GM18507 (cell line): ENCODE measurements at regions not wholly inside any gene's neighbourhood (a gene's known extent, or its start where the extent isn't known, plus 50 kb on each side); places are given as distances from the start of the nearest gene placed in this dataset.

ENCODE experiments used
- DNase-seq: peaks from one replicate; pipeline ENCODE4 v3.0.0; 2011; ENCODE audit warnings: low read depth; ENCODE audit not compliant: insufficient read length; ENCODE audit errors: extremely low spot score
- FAIRE-seq: peaks from 2 replicates; lab custom pipeline; 2011; peaks lifted over from hg19 to GRCh38; lab: Jason Lieb, UNC

DNA sequence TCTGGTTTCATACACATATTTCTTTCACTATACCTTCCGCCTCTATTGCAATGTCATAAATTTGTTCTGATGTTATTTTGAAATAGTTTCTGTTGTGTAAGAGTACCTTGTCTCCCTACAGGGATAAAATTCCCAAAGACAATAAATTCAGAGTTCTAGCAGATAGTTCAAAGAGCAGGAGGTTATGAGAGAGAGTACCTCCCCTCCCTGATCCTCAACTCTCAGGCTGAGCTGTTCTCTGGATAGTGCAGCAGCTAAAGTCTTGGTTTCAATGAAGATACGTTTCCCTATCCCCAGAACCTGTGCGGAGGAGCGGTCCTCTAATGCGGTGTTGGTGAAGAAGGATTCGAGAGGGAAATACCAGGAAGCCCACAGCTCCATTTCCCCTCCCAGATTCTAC is 190.2 kb upstream of the CPHXL start:
- FAIRE-seq (no peak), DNase-seq (no peak)

DNA sequence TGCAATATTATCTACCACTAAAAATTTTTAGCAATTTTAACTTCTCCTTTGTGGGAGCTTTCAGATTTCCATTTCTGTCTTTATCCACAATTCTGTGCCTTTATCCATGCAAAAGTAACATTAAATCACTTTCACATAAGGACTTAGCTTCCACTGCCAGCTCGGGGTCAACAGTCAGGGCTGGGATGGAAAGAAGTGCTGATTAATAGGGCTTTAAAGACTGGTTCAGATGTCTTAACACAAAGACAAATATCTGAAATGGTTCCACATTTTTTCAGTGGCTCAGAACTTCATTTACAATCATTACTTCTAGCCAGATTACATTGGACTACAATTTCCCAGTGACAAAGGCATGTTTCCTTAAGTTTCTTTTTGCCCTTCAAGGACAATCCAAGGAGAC is 191.8 kb upstream of the CPHXL start:
- DNase-seq (no peak), FAIRE-seq (no peak)

DNA sequence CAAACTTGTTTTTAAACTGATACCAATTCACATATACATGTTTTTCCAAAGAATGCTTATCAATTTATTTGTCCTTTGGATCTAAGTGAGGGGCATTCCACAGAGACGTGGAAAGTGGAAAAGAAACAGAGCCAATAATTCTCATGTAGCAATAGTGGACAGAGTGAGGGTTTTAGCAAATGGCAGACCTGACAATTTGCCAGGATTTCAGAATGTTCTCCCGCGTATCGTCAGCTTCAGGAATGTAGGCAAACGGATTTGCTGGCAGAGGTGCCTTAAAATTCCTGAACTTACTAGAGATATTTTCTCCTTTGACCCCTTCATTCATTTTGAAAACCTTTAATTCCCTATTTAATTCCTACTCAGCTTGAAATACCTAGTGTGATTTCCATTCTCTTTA is 193.4 kb upstream of the CPHXL start:
- no peak for FAIRE-seq
- no peak for DNase-seq

DNA sequence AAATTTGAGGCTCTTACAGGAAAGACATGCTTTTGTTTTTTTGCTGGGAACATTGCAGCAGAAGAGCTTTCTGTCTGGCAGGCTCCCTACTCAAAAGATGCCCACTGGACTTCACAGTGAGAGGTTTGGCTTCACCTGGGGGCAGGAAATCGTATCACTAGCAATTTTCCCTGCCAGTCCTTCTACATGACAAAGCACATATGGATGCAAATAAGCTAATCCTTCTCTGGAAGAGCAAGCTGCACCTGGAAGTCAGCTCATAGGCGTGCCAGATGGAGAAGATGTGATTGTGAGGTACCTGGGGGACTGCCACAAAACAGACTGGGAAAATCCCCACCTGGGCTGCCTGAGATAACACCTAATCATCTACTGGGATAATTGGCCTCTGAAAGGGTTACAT is 195.0 kb upstream of the CPHXL start:
- DNase-seq, result no peak
- no peak for FAIRE-seq

DNA sequence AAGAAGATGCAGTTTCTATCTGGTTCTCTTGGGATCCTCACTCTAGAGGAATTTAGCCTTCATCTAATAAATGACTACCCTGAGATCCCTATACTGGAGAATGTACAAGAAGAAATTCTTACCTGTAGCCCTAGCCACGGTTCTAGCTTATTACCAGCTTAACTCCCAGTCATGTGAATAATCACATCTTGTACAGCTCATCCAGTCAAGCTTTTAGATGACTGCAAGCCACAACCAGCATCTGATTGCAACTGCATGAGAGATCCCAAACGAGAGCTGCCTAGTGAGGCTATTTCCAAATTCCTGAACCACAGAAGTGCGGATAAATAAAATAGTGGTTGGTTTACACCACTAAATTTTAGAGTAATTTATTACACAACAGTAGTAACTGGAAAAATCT is 196.0 kb upstream of the CPHXL start:
- FAIRE-seq (no peak), DNase-seq (no peak)

DNA sequence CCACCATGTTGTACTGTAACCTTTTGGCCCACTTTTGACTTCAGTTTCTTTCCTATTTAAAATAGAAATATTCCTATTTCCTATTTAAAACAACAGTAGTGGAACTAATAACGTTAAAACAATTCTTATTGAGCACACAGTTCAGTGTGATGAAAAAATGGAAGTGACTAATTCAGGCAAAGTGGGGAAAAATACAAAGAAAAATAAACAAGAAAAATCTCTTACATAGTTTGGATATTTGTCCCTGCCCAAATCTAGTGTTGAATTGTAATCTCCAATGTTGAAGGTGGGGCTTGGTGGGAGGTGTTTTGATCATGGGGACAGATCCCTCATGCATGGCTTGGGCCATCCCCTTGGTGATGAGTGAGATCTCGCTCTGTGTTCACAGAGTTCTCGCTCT is 198.1 kb upstream of the CPHXL start:
- DNase-seq (no peak), FAIRE-seq (no peak)

DNA sequence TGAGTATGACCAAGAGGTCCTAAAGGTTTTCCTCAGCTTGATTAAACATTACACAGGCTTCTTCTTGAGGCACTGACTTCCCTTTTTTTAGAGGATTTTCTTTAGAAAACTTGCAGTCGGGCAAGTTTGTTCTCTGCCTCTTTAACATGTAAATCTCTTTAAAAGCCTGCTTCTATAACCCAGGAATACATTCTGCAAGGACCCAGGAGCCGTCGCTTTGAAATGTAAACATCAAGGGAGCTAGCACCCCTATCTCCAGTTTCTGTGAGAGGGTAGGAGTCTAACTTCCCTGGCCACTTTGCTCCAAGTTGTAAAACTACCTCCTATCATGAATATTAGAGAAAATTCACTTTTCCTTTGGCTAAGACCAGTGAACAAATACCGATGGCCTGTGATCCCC is 201.5 kb upstream of the CPHXL start:
- no peak for FAIRE-seq
- DNase-seq, result no peak

DNA sequence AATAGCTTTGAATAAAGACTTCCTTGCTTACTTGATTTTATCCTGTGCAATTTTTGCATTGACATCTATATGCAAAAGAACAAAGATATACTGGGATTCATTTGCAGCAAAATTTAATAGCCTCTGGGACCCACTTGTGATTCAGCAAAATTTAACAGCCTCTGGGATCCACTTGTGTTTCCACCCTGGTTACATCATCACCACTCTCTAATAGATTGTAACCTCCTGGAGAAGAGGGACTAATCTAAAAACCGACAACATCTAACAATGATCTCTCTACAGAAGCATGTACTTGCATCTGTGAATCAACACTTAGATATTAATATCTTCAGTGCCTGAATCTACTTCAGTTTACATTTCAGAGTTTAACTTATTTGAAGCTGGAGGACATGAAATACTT is 202.0 kb upstream of the CPHXL start:
- no peak for DNase-seq

DNA sequence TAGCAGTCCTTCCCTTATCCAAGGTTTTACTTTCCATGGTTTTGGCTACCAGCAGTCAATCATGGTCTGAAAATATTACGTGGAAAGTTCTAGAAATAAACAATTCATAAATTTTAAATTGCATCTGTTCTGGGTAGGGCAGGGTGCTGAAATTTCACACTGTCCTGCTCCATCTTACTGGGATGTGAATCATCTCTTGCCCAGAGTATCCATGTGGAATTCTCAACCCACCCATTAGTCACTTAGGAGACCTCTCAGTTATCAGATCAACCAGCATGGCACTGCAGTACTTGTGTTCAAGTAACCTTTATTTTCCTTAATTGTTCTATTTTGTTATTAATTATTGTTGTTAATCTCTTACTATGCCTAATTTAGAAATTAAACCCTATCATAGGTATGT is 202.8 kb upstream of the CPHXL start:
- DNase-seq, result no peak
- no peak for FAIRE-seq

More for the DNA sequence above, 202.0 kb upstream of the CPHXL start:
- FAIRE-seq, result no peak

DNA sequence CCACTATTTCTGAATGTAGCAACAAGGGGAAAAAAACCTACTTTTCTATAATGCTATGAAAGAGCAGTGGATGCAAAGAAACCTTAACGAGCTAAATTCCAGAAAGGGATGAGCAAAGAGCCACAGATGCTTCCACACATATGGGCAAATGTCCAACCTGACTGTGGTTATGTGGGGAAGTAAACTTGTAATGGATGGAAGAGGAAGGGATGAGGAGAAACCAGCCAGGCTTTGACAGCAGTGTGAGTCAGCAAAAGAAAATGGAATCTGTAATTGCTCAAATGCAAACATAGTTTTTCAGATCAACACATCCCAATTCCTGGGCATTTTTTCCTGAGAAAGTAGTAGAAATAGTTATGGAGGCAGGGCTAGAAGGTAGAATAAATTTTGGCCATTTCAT is 204.8 kb upstream of the CPHXL start:
- DNase-seq, result no peak
- FAIRE-seq, result no peak

DNA sequence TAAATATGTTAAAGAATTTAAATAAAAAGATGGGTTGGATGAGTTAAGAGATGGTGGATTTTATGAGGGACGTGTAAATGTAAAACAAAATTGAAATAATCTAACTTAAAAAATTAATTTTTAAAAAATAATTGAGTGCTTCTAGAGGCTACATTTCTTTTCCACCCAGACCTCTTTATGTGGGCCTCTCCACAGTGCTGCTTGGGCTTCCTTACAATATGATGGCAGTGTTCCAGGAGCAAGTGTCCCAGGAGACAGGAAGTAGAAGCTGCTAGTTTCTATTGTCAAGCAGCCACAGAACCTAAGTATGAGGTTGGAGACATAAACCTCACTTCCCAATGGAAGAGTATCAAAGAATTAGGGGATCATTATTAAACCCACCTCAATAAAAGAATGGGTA is 205.7 kb upstream of the CPHXL start:
- DNase-seq (no peak), FAIRE-seq (no peak)

DNA sequence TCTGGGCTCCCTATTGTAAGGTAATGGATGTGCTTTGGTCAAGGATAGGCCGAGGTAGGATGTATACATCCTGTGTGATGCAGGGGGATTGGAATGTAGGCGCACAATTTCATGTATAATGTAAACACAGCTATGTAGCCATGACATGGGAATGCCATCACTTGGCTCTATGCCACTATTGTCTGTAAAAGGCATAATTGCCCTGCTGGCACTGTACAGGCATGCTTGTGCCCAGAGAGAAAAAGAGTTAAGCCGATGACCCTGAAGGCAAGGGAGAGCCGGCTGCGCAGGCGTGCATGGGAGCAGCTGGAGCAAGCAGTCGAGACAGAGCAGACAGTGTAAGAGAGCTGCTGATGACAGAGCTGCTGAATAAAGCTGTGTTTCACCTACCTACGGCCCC is 212.5 kb upstream of the CPHXL start:
- FAIRE-seq (no peak), DNase-seq (no peak)

DNA sequence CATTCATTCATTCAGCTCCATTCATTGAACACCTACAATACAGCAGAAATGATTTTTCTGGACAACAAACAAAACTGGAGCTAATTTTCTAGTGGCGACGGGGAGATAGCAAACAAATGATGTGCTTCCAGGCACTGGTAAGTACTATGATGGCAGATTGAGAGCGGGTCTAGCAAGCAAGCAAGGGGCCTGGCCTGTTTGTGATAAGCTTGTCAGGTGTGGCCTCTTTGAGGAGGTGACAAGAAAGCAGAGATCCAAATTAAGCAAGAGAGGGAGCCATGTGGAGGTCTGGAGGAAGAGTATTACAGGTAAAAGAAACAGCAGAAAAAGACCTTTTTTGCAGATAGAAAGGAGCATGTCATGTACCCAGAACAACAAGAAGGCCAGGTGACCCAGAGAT is 216.1 kb upstream of the CPHXL start:
- FAIRE-seq (no peak), DNase-seq (no peak)

DNA sequence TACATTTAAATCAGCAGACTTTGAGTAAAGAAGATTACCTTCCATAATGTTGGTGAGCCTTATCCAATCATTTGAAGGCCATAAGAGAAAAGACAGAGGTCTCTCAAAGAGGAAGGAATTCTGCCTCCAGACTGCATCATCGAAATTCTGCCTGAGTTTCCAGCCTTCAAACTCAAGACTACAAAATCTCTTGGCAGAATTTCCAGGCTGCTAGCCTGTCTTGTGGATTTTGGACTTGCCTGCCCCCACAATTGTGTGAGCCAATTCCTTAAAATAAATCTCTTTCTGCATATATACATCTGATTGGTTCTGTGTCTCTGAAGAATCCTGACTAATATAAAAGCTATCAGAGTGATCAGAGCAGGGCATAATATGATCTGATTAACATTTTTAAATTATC is 216.6 kb upstream of the CPHXL start:
- no peak for FAIRE-seq

DNA sequence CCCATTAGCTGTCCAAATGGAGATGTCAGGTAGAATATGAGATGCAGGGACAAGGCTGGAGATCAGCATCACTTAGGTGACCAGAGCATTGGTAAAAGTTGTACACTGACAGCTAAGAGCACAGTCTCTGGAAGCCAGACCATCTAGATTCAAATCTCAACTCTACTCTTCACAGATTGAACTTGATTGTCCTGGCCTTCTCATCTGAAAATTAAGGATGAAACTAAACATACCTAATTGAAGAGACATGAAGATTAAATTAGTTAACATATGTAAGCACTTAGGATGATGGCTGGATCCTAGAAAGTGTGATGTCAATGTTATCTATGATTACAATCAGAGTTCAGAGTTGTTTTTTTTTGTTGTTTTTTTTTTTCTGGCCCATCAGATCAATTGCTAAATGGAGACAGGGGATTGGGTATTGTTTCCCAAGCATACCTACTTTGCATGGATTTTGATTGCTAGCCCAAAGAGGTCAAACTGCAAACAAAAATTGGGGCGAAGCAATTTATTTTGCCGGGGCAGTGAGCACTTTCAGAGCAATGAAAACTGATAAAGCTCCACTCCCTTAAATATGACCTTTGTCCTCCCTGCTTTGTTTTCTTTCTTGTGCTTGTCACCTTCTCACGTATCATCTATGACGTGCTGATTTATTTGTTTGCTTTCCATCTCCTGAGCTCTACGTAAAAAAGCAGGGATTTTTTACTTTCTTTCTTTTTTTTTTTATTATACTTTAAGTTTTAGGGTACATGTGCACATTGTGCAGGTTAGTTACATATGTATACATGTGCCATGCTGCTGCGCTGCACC is 217.6 kb upstream of the CPHXL start:
- no peak for FAIRE-seq
- DNase-seq, result no peak

More for the DNA sequence above, 216.6 kb upstream of the CPHXL start:
- DNase-seq, result no peak

DNA sequence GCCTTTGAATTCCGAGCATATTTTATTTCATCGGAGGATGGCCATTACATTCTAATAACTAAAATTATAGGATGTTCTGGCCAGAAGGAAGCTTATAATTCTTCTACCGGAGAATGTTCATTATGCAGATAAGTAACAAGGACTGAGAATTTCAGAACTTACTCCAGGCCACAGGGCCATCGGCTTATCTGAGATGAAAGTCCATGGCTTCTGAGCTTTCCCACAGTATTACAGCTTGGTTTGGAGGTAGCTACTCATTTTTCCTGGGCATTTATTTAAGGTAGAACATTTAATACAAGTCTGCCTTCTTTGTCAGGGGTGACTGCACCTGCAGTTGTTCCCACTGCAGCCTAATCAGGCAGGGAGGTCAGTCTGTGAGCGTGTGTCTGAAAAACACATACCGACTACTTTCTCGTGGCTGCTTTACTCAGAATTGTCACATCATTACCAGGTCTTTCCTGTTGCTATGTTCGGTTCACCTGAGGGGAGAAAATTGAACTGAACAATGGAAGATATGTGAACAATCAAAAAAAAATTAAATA is 219.7 kb upstream of the CPHXL start:
- DNase-seq (no peak), FAIRE-seq (no peak)

DNA sequence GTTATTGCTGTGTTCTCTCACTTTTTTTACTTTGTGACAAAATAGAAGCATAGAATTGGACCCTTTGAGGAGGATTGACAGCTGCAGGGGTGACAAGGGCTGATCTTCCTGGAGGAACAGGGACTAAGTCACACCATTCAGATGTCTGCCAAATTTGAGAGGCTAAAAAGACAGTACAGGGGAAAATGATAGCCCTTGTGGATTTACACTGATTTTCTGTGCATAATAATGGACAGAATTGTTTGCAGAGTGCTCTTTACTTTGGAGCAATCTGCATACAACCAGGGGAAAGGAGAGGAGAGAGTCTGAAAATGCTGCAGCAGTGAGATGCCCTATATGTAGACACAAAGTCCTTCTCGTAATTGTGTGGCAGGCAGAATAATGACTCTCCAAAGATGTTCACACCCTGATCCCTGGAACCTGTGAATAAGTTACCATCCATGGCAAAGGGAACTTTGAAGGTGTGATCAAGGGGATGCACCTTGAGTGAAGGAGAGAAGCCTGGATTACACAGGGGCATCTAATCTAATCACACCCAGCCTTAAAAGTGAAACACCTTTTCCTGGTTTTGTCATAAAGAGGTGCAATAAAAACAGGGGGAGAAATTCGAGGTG is 221.4 kb upstream of the CPHXL start:
- no peak for FAIRE-seq
- DNase-seq, result no peak

DNA sequence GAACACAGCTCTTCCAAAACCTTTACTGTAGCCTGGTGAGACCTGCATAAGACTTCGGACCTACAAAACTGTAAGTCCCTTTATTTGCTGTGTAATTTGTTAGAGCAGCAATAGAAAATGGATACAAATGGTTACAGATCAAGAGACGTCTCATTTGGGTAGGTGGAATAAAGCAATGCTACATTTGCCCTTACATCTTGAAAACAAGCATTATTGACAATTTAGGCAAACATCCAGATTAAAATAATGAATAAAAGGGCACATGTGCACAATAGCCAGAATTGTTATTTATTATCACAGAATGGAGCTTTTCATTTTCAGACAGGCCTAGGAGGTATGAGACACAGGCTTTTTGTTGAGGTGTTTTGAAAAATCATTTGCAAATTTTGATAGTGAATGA is 222.2 kb upstream of the CPHXL start:
- DNase-seq (no peak), FAIRE-seq (no peak)

DNA sequence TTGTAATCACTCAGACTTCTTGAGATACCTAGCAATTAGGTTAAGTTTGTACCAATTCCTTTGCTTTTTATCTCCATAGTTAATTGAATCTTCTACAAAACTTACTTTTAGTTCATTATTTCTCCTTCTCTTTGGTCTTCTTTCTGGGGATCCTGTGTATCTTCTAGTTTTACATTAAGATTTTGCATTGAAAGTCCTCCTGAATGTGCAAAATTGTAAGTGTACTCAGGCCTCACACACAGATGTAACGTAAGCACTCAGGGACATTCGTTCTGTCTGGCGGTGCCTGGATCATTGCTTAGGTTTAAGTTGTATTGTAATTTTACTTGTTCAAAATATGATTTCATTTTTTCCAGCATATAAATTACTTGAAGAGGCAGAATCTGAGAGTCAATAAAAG is 222.6 kb upstream of the CPHXL start:
- no peak for FAIRE-seq
- no peak for DNase-seq

DNA sequence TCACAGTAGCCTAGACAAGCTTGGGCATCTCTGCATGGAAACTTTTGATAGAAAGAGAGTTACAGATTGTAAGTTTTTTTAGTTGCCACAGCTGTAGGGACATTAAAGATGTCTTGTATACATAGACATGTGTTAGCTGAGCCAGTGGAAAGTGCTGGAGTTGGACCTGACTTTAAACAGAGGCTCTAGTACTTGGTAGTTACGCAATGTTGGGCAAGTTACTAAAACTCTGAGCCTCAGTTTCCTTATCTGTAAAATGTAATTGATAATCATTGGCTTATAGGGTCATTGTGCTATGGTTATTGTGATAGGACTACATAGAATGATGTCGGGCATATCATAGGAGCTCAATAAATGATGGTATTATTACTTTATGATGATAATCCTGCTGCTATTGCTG is 225.8 kb upstream of the CPHXL start:
- no peak for DNase-seq
- FAIRE-seq, result no peak

DNA sequence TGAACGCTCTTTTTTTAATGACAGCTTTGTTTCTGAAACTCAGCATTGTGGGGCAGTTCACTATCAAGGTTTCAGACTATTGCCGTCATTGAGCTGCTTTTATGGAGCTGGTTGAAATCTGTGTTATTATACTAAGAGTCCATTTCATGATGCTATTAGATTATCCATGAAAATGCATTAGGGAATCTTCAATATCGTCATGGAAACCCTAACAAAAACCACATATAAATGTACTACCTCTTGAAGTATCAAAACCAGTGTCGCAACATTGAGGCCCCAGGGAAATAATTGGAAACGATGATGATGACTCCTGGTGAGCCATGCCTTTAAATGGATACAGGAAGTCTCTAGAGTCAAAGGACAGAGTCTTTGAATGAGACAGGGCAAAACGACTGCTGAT is 231.6 kb upstream of the CPHXL start:
- FAIRE-seq (no peak), DNase-seq (no peak)
